Activated CD4-positive, CD25-positive, alpha-beta regulatory T cell (primary cell): ENCODE measurements at regions not wholly inside any gene's neighbourhood (a gene's known extent, or its start where the extent isn't known, plus 50 kb on each side); places are given as distances from the start of the nearest gene placed in this dataset.
A peak's percentile ranks its signal among the peaks of the same experiment; 100 is the strongest.

Experiments
- DNase-seq, 4 experiments: peaks; one replicate each; lab custom pipeline; 2025; lab: John Stamatoyannopoulos, UW

- DNase-seq = no peak
These were observed 70.5 kb downstream of the FAM217A start for GRCh38 chr6:4008324-4009047.

GRCh38 chr6:4009486-4009885 is 69.5 kb downstream of the FAM217A start:
- no peak for DNase-seq

- DNase-seq = no peak
These were observed 68.9 kb downstream of the FAM217A start for GRCh38 chr6:4010048-4010447.

GRCh38 chr6:4010689-4011090 is 68.2 kb downstream of the FAM217A start:
- no peak for DNase-seq

GRCh38 chr6:4012826-4013225 is 66.1 kb downstream of the FAM217A start:
- no peak for DNase-seq

GRCh38 chr6:4017058-4017739 is 61.7 kb downstream of the FAM217A start:
- no peak for DNase-seq

- no peak for DNase-seq
These were observed 61.1 kb downstream of the FAM217A start for GRCh38 chr6:4017834-4018170.

- DNase-seq = peak; percentile 87 to 92 (median 89)
These were observed 60.6 kb downstream of the FAM217A start for GRCh38 chr6:4018171-4018923.
